Muscle layer of duodenum (tissue), 2 donors: ENCODE measurements at regions not wholly inside any gene's neighbourhood (a gene's known extent, or its start where the extent isn't known, plus 50 kb on each side); places are given as distances from the start of the nearest gene placed in this dataset.
"Not testable (repeated sequence)": the region's sequence is repeated elsewhere in the genome, so short reads cannot be mapped to it uniquely, and the experiment has no call there.

Experiments
- H3K27ac ChIP-seq: one replicate; pipeline ENCODE4 v1.7.0; 2013; ENCODE audit warnings: mild to moderate bottlenecking, low read length
- H3K27me3 ChIP-seq: one replicate; pipeline ENCODE4 v1.7.0; 2013; ENCODE audit warnings: low read depth, mild to moderate bottlenecking, control low read depth, low read length
- H3K36me3 ChIP-seq, 2 donors: one replicate each; pipeline ENCODE4 v1.7.0; 2013; ENCODE audit warnings: low read length in 2 of 2, control low read depth in 1 of 2, mild to moderate bottlenecking in 1 of 2; ENCODE audit not compliant: insufficient read depth in 2 of 2, control insufficient read depth in 1 of 2
- H3K4me1 ChIP-seq, 2 donors: one replicate each; pipeline ENCODE4 v1.7.0; 2013; ENCODE audit warnings: low read length in 2 of 2, mild to moderate bottlenecking in 2 of 2, control low read depth in 1 of 2, moderate library complexity in 1 of 2; ENCODE audit not compliant: insufficient read depth in 2 of 2, control insufficient read depth in 1 of 2
- H3K4me3 ChIP-seq, 2 donors: one replicate each; pipeline ENCODE4 v1.7.0; 2013; ENCODE audit warnings: low read length in 2 of 2, low read depth in 1 of 2, mild to moderate bottlenecking in 1 of 2
- H3K9me3 ChIP-seq, 2 donors: one replicate each; pipeline ENCODE4 v1.7.0; 2013; ENCODE audit warnings: low read length in 2 of 2, control low read depth in 1 of 2, mild to moderate bottlenecking in 1 of 2; ENCODE audit not compliant: control insufficient read depth in 1 of 2
- donor health status: healthy.

DNA sequence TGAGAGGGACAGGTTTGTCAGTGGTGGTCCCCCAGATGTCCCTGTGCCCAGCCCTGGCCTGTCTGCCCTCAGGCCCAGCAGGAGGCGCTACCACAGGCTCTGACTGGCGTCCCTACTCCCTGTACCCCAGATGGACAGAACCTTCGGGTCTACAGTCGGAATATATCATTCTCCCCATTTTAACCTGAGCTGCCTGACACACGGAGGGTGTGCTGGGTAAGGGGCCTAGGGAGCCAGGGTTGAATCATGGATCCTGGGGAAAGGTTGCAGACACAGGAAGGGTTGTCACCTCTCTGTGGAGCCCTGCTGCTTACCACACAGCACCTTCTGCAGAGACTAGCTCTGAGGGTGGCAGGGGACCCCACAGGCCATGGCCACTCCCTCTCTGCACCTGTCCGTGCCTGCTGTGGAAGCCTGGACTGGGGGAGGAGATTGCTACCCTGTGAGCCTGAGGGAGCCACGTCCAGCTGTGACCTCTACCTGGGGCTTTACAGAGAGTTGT lies 162.2 kb upstream of the ZNF267 start:
- peaks cover 11 to 15% of the 10 kb centered on the region in 2 donors for H3K4me1 ChIP-seq
- no peak overlapping the region for H3K27ac ChIP-seq
- H3K9me3 ChIP-seq = no peaks in the 10 kb centered on the region
- no peak overlapping the region for H3K4me3 ChIP-seq
- no peaks in the 10 kb centered on the region for H3K27me3 ChIP-seq
- H3K36me3 ChIP-seq = peaks cover 4 to 29% of the 10 kb centered on the region in 2 donors

DNA sequence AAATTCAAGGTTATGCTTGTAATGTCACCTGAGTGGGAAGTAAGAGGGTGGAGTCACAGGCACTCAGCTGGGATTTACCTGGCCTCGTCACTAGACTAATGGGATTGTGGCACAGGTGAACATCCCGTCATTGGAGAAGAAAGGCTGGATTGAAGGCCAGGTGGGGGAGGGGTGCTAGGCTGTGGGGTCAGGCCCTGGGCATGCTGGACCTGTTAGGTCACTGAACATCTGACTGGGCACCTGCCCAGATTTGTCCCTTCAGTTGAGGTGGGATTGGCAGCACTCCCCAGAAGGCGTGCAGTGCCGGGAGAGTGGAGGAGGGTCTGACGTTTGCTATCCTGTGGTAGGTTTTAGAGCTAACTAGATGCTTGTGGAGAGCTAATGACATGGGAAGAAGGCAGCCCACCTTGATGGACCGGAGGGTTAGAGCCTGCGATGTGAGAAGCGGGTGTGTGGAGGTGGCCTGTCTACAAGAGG lies 161.5 kb upstream of the ZNF267 start:
- peaks cover 11 to 15% of the 10 kb centered on the region in 2 donors for H3K4me1 ChIP-seq
- H3K36me3 ChIP-seq = peaks cover 4 to 22% of the 10 kb centered on the region in 2 donors
- no peaks in the 10 kb centered on the region for H3K27me3 ChIP-seq
- H3K4me3 ChIP-seq = no peak overlapping the region
- no peak overlapping the region for H3K27ac ChIP-seq
- H3K9me3 ChIP-seq = no peaks in the 10 kb centered on the region

DNA sequence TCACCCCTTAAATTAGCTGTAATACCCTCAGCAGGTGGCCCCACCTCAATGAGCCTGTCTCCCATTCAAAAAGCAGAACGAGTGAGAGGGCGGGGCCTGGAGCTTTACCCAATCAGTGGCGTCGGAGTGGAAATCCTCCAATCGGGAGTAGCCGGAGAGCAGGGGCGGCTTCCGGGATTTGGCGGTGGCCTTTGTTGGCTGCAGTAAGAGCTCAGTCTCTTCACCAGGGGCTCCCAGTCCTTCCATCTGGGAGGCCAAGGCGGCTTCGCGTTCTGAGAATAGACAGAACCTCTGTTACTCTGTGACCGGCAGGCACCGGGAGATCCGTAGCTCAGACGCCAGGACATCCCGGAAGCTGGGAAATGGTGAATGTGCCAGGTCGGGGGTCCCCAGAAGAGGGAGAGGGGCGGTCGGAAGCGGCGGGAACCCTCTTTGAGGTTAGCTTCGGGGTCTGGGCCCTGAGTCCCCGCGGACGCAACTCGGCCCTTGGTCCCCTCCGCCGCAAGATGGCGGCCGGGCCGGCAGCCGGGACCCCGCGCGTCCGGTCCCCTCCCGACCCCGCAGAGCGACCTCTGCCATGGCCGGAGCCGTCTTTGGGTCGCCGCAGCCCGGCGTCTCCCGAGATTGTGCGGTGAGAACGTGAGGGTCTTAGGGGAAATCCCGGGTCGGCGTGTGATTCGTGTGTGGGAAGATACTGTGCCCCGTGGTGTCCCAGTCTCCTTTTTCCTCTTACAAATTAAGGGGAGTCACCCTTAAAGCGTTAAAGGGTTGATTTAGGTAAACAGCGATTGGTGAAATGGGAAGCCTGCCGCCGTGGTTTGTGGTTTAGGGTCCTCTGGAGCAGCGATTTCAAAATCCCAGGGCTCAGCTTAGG lies 160.3 kb upstream of the ZNF267 start:
- Histone ChIP-seq H3K4me1 (peaks cover 11 to 15% of the 10 kb centered on the region in 2 donors), H3K4me3 (peak overlapping the region; percentile 79 to 87), H3K27ac (peak overlapping the region; percentile 90), H3K9me3 (no peaks in the 10 kb centered on the region), H3K27me3 (no peaks in the 10 kb centered on the region), H3K36me3 (peaks cover under 1 to 12% of the 10 kb centered on the region in 2 donors)

DNA sequence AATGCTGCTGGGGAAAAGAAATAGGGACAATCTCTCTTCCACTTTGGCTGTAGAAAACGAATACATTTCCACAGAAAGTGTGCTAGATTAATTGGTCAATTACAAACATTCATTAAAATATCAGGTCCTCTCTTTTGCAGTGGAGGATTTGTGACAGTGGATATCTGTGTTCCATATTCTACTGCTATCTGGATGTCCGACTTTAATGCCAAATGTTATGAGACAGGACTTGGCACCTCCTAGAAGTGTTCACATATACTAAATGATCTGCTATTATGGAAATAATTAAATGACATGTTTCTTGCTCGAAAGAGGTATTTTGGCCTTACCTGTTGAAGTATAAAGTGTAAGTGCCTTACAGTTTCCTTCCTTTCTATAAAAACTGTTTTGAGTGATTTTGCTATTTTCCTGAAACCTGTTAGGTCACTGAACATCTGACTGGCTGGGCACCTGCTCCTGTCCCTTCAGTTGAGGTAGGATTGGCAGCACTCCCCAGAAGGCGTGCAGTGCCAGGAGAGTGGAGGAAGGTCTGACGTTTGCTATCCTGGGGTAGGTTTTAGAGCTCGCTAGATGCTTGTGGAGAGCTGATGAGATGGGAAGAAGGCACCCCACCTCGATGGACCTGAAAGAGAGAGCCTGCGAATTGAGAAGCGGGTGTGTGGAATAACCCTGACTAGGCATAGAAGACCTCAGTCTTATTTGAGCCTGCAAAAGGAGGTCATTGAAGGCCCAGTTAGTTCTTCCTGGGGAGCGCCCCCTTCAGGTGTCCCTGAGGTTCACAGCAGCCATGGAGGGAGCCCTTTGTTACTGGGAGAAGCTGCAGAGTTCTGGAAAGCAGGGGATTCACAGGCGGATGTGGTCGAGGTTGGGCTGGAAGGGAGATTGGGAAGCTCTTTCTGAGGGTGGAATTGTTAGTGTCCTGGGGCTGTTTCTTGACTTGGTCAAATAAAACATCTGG lies 159.4 kb upstream of the ZNF267 start:
- no peaks in the 10 kb centered on the region for H3K27me3 ChIP-seq
- peak overlapping the region; percentile 90 for H3K27ac ChIP-seq
- H3K4me1 ChIP-seq = peaks cover 11 to 15% of the 10 kb centered on the region in 2 donors
- no peaks in the 10 kb centered on the region for H3K9me3 ChIP-seq
- H3K36me3 ChIP-seq = peaks cover 0 to 5% of the 10 kb centered on the region in 2 donors
- H3K4me3 ChIP-seq = peak overlapping the region; percentile 79 to 87

DNA sequence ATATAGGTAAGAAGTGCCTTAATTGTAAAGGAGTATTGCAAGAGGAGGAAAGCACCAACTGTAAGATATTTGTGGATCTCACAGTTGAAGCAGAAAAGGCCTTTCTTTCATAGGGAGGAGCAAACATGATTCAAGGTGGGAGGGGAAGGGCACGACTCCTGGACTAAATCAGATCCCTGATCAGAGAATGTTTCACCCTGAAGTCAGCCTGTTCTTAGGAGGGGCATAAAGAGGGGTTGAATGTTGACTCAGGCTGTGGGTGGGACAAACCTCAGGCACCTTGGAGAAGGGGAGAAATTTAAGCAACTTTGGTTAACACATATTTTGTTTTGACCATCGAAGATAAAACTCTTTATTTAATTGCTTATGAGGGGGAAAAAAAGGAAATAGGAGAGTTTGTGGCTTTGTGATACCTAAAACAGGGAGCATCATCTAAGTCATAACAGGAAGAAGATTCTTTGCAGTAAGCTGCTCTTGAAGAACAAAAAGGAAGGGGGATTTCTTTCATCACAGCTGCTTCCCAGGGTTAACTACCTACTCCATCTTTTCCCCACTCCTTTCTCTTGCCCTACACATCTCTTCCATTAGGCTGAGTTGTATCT lies 158.6 kb upstream of the ZNF267 start:
- H3K9me3 ChIP-seq = no peaks in the 10 kb centered on the region
- peaks cover 0 to 5% of the 10 kb centered on the region in 2 donors for H3K36me3 ChIP-seq
- H3K27me3 ChIP-seq = no peaks in the 10 kb centered on the region
- peak overlapping the region; percentile 79 to 87 for H3K4me3 ChIP-seq
- no peak overlapping the region for H3K27ac ChIP-seq
- peaks cover 11 to 15% of the 10 kb centered on the region in 2 donors for H3K4me1 ChIP-seq

DNA sequence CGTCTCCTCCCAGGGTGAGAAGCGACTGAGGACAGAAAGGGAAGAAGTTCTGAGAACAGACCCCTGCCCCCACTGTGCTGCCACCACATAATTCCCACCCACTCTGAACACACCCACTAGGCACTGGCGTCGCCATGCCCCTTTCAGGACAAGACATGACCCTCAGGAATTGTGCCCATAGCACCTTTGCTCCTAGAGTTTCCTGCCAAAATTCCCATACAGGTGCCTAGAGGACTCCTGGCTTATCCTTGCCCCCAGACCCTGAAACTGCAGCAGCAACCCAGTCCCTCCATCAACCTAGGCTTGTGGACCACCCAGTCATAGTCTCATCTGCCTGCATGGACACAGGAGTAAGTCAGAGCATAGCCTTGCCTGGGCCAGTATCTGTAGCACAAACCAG lies 157.7 kb upstream of the ZNF267 start:
- peaks cover 0 to 5% of the 10 kb centered on the region in 2 donors for H3K36me3 ChIP-seq
- no peak overlapping the region for H3K4me3 ChIP-seq
- H3K4me1 ChIP-seq = peaks cover 11 to 15% of the 10 kb centered on the region in 2 donors
- H3K27ac ChIP-seq = no peak overlapping the region
- no peaks in the 10 kb centered on the region for H3K9me3 ChIP-seq
- no peaks in the 10 kb centered on the region for H3K27me3 ChIP-seq

DNA sequence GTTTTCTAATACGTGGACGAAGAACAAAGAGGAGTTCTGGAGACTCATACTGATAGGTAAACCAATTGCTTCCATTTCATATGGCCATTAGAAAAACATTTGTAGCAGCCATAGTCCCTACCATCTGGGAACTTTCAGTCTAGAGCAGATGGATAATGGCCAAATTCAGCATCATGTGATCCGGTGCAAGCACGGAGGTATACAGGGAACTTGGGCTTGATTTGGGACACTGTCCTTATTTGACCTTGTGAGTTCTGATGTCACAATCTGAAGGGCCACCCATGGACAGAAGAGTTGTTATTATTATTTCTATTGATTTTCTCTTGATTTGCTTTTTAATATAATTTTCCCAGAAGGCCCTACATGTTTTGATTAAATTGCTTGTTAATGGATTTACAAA lies 154.6 kb upstream of the ZNF267 start:
- H3K27ac ChIP-seq = no peak overlapping the region

DNA sequence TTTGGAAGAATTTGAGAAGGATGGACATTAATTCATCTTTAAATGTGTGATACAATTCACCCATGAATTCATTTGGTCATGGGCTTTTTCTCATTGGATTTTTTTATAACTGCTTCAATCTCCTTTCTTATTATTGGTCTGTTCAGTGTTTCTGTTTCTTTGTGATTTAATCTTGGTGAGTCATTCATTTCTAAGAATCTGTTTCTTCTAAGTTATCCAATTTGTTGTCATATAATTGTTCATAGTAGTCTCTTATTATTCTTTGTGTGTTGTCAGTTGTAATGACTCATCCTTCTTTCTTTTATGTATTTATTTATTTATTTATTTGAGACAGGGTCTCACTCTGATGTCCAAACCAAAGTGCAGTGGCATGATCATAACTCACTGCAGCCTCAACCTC lies 146.1 kb upstream of the ZNF267 start:
- no peaks in the 10 kb centered on the region for H3K4me1 ChIP-seq
- peaks cover 16 to 50% of the 10 kb centered on the region in 2 donors for H3K36me3 ChIP-seq
- H3K27me3 ChIP-seq = no peaks in the 10 kb centered on the region
- H3K9me3 ChIP-seq = peaks cover 8 to 15% of the 10 kb centered on the region in 2 donors
- H3K4me3 ChIP-seq = no peak overlapping the region
- H3K27ac ChIP-seq = no peak overlapping the region

More for the DNA sequence above, 154.6 kb upstream of the ZNF267 start:
- Histone ChIP-seq H3K4me1 (peaks cover 11% of the 10 kb centered on the region in 2 donors), H3K27me3 (no peaks in the 10 kb centered on the region), H3K4me3 (no peak overlapping the region), H3K36me3 (peaks cover 4 to 21% of the 10 kb centered on the region in 2 donors), H3K9me3 (no peaks in the 10 kb centered on the region)

DNA sequence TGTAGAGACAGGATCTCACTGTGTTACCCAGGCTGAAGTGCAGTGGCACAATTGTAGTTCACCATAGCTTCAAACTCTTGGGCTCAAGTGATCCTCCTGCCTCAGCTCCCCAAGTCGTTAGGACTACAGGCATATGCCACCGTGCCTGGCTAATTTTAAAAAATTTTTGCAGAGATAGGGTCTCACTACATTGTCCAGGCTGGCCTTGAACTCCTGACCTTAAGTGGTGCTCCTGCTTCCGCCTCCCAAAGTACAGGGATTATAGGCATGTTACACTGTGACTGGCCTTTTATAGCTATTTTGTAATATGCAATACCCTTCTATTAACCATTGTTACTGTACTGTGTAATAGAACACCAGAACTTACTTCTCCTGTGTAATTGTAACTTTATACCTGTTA lies 139.3 kb upstream of the ZNF267 start:
- Histone ChIP-seq H3K4me1 (no peaks in the 10 kb centered on the region), H3K36me3 (peaks cover 18 to 59% of the 10 kb centered on the region in 2 donors), H3K9me3 (peaks cover 19 to 41% of the 10 kb centered on the region in 2 donors)

DNA sequence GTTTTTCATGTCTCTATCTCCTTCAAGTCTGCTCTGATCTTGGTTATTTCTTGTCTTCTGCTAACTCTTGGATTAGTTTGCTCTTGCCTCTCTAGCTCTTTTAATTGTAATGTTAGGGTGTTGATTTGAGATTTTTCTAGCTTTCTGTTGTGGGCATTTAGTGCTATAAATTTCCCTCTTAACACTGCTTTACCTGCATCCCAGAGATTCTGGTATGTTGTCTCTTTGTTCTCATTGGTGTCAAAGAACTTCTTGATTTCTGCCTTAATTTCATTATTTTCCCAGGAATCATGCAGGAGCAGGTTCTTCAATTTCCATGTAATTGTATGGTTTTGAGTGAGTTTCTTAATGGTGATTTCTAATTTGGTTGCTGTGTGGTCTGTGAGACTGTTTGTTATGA lies 128.5 kb upstream of the ZNF267 start:
- not testable (repeated sequence) for H3K4me1 ChIP-seq, H3K27ac ChIP-seq, H3K27me3 ChIP-seq
- H3K4me3 ChIP-seq = peak overlapping the region in 1 of 2 donors; percentile 38
- H3K36me3 ChIP-seq = peaks cover 4 to 39% of the 10 kb centered on the region in 2 donors
- H3K9me3 ChIP-seq = peaks cover 27 to 68% of the 10 kb centered on the region in 2 donors

More for the DNA sequence above, 139.3 kb upstream of the ZNF267 start:
- Histone ChIP-seq H3K4me3 (peak overlapping the region in 1 of 2 donors; percentile 7), H3K27me3 (no peaks in the 10 kb centered on the region), H3K27ac (no peak overlapping the region)
